GM12874 (cell line): ENCODE measurements at regions not wholly inside any gene's neighbourhood (a gene's known extent, or its start where the extent isn't known, plus 50 kb on each side); places are given as distances from the start of the nearest gene placed in this dataset.

ENCODE experiments used
- TF ChIP-seq, protein P1 (sequence below): IDR thresholded peaks from 2 replicates; pipeline ENCODE4 v1.5.1; 2011; ENCODE audit warnings: low read depth, mild to moderate bottlenecking, control low read depth, low read length, moderate library complexity; ENCODE audit not compliant: insufficient read depth

DNA sequence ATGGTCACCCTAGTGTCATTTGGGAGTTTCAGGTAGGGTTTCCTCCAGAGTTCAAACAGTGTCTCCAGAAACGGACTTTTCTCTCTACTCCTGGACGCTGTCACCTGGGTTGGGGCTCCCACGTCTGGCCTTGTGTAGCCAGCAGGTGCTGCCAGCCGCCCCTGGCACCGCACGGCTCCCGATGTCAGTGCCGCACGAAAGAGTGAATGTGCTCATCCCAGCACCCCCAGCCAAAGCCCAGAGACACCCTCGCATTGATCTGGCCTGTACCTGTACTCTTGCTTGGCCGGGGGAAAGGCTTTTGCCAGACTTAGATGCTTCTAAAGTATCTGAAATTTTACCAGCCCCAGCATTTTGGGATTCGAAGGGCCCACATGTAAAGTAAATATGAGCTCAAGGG, 351.9 kb downstream of the C16orf95 start:
- TF ChIP-seq, protein P1, sequence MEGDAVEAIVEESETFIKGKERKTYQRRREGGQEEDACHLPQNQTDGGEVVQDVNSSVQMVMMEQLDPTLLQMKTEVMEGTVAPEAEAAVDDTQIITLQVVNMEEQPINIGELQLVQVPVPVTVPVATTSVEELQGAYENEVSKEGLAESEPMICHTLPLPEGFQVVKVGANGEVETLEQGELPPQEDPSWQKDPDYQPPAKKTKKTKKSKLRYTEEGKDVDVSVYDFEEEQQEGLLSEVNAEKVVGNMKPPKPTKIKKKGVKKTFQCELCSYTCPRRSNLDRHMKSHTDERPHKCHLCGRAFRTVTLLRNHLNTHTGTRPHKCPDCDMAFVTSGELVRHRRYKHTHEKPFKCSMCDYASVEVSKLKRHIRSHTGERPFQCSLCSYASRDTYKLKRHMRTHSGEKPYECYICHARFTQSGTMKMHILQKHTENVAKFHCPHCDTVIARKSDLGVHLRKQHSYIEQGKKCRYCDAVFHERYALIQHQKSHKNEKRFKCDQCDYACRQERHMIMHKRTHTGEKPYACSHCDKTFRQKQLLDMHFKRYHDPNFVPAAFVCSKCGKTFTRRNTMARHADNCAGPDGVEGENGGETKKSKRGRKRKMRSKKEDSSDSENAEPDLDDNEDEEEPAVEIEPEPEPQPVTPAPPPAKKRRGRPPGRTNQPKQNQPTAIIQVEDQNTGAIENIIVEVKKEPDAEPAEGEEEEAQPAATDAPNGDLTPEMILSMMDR: no peak

DNA sequence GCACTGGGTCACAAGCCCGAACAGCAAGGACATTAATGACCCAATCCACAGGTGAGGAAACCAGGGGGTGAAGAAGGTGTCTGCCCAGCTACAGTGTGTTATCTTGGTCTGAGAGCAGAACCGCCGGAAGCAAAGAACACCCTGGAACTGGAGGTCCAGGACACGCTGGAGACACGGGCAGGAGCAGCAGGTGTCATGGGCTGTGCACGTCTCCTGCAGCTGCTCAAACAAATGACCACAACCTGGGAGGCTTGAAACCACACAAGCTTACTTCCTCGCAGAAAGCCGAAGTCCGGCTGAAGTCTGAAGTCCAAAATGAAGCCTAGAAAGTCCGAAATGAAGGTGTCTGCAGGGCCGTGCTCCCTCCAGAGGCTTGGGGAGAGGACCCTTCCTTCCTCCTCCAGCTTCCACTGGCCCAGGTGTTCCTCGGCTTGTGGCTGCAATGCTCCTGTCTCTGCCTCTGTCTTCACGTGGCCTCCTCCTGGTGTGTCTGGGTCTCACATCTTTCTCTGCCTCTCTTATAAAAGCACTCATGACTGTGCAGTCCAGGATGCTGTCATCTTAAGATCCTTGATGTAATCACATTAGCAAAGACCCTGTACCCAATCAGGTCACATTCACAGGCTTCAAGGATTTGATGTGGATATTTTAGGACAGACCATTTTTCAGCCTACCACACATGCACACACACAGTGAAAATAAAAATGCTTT, 351.2 kb downstream of the C16orf95 start:
- TF ChIP-seq, protein P1: no peak

DNA sequence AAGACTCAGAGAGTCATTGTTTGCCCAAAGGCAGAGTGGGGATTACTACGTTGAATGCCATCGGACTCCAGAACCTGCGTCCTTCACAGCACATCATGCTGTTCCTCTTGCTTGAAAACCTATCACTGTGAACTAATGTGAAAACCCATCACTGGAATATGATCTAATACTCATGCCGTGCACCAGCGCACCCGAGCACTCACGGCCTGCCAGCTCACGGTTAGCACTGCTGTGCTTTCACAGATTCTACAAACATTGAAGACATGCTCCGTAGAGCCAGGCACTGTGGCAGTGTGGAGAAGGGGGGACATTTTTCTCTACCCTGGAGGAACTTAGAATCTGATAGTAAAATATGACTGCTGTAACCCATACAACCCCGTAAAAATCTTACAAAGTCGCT, 350.4 kb downstream of the C16orf95 start:
- TF ChIP-seq, protein P1: no peak

DNA sequence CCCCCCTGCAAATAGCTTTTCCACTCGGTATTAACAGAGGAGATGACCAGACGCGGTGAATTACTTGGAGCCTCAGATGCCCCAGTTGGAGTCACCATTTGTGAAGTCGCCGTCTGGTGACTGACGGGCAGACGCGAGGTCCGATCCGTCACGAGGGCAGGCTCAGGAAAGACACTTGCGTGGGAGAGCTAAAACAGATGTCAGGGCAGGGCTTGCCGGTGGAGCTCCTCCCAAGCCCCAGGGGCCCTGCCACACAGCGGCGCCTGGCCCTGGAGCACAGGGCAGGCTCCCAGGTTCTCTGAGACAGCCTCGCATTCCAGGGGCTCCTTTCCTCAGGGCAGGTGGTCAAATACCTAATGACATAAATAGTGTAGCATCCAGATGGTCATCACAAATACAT, 348.3 kb downstream of the C16orf95 start:
- TF ChIP-seq, protein P1: no peak

DNA sequence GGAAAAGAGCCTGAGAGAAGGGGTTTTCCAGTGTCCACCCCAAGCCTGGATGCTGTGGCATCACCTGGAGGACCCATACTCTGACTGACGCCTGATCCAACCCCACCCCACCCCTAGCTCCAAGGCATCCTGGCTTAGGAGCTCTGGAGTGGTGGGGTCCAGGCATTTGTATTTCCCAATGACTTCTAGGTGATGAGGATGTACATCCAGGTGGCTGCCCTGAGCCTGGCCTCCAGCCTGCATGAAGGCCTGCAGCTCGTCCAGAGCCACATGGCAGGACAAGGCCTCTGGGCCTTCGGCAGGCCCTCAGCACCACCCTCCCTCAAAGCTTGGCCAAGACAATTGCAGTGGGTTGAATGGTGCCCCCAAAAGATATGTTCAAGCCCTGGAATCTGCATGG, 347.5 kb downstream of the C16orf95 start:
- TF ChIP-seq, protein P1: no peak

DNA sequence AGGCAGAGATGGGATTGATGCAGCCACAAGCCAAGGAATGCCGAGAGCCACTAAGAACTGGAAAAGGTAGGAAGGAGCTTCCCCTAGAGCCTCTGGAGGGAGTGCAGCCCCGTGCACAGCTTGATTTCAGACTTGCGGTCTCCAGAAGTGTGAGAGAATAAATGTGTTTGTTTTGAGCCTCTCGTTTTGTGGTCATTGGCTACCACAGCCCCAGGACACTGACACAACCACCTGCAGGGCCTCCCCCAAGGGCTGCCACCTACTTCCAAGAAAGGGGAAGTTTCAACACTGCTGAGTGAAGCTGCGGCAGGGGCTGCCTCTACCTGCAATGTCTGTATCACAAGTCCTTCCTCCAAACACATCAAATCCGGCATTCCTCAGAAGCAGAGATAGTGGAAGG, 346.9 kb downstream of the C16orf95 start:
- TF ChIP-seq, protein P1: no peak

DNA sequence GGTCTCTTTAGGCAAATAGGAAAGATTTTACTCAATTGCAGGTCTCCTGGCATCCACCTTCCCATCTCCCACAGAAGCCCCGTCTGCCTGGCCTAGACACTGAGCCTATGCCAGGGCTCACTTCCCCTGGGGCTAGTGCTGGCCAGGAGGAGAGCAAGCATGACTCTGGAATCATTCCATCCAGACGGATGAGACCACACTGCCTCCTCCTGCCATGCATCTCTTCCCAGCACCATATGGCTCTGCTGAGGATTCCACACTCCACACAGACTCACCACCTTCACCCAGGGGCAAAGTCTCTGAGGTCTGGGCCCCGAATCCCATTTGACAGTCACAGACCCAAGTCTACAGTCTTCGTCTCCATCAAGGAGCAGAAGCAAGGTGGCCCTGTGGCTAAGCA, 346.5 kb downstream of the C16orf95 start:
- TF ChIP-seq, protein P1: no peak
